ENCODE measurements at regions not wholly inside any gene's neighbourhood (a gene's known extent, or its start where the extent isn't known, plus 50 kb on each side); places are given as distances from the start of the nearest gene placed in this dataset.
"Not testable (repeated sequence)": the region's sequence is repeated elsewhere in the genome, so short reads cannot be mapped to it uniquely, and the experiment has no call there.

GRCh38 chr5:163912046-163912445 is 406.6 kb downstream of the MAT2B start:
- no peak for DNase-seq (ENCODE audit: low read depth)
- H3K4me3 ChIP-seq (ENCODE audit: low read depth, low read length) = no peak overlapping the region
- TF ChIP-seq CTCF (IDR thresholded peaks at IDR 0.05; ENCODE audit: control insufficient read depth, extremely low read depth, insufficient read depth) = no peak

GRCh38 chr5:163913548-163913947 is 408.1 kb downstream of the MAT2B start:
- H3K4me3 ChIP-seq (ENCODE audit: low read depth, low read length) = no peak overlapping the region
- DNase-seq (ENCODE audit: low read depth) = no peak
- peak; percentile 15; the same call in 1 of the 2 replicates for TF ChIP-seq CTCF (IDR thresholded peaks at IDR 0.05; ENCODE audit: control insufficient read depth, extremely low read depth, insufficient read depth)

- no peak for DNase-seq (ENCODE audit: low read depth)
- H3K4me3 ChIP-seq (ENCODE audit: low read depth, low read length) = no peak overlapping the region
- no peak for TF ChIP-seq CTCF (IDR thresholded peaks at IDR 0.05; ENCODE audit: control insufficient read depth, extremely low read depth, insufficient read depth)
These were observed 409.5 kb downstream of the MAT2B start for GRCh38 chr5:163914910-163915309.

GRCh38 chr5:163915481-163915961 is 410.1 kb downstream of the MAT2B start:
- no peak overlapping the region for H3K4me3 ChIP-seq (ENCODE audit: low read depth, low read length)
- no peak for TF ChIP-seq CTCF (IDR thresholded peaks at IDR 0.05; ENCODE audit: control insufficient read depth, extremely low read depth, insufficient read depth)
- no peak for DNase-seq (ENCODE audit: low read depth)

GRCh38 chr5:163916376-163916775 is 411.0 kb downstream of the MAT2B start:
- H3K4me3 ChIP-seq (ENCODE audit: low read depth, low read length) = no peak overlapping the region
- DNase-seq (ENCODE audit: low read depth) = no peak

GRCh38 chr5:163916861-163917260 is 411.4 kb downstream of the MAT2B start:
- H3K4me3 ChIP-seq (ENCODE audit: low read depth, low read length) = no peak overlapping the region
- no peak for TF ChIP-seq CTCF (IDR thresholded peaks at IDR 0.05; ENCODE audit: control insufficient read depth, extremely low read depth, insufficient read depth)
- no peak for DNase-seq (ENCODE audit: low read depth)

More at GRCh38 chr5:163916376-163916775, 411.0 kb downstream of the MAT2B start:
- no peak for TF ChIP-seq CTCF (IDR thresholded peaks at IDR 0.05; ENCODE audit: control insufficient read depth, extremely low read depth, insufficient read depth)

GRCh38 chr5:163917747-163918146 is 412.3 kb downstream of the MAT2B start:
- DNase-seq (ENCODE audit: low read depth) = no peak
- no peak for TF ChIP-seq CTCF (IDR thresholded peaks at IDR 0.05; ENCODE audit: control insufficient read depth, extremely low read depth, insufficient read depth)

GRCh38 chr5:163934990-163935389 is 429.6 kb downstream of the MAT2B start:
- not testable (repeated sequence) for H3K4me3 ChIP-seq (ENCODE audit: low read depth, low read length)

More at GRCh38 chr5:163917747-163918146, 412.3 kb downstream of the MAT2B start:
- H3K4me3 ChIP-seq (ENCODE audit: low read depth, low read length) = no peak overlapping the region

More at GRCh38 chr5:163934990-163935389, 429.6 kb downstream of the MAT2B start:
- not testable (repeated sequence) for DNase-seq (ENCODE audit: low read depth)

Measured in LNCaP clone FGC (cell line).